AG04450 (cell line): ENCODE measurements at regions not wholly inside any gene's neighbourhood (a gene's known extent, or its start where the extent isn't known, plus 50 kb on each side); places are given as distances from the start of the nearest gene placed in this dataset.

ENCODE experiments used
- CTCF ChIA-PET: fragments of 300-600, 350-600 bp; formaldehyde crosslinking; extraction: SDS; loops from one replicate; lab custom pipeline; 2022; ENCODE audit warnings: antibody characterized with exemption, inconsistent platforms; lab: Charles Lee
- POLR2A ChIA-PET: fragments of 350-600 bp; formaldehyde crosslinking; extraction: SDS; loops from one replicate; lab custom pipeline; 2021; ENCODE audit warnings: antibody characterized with exemption, inconsistent platforms; lab: Yijun Ruan, JAX
- DNase-seq: peaks from one replicate; pipeline ENCODE4 v3.0.0-alpha.2; 2011; ENCODE audit warnings: low read depth, low spot score
- H3K27ac ChIP-seq: one replicate; pipeline ENCODE4 v1.5.1; 2012; ENCODE audit warnings: low read depth, low read length, control low read depth
- H3K27me3 ChIP-seq: one replicate; pipeline ENCODE4 v1.6.0; 2012; ENCODE audit warnings: low read length; ENCODE audit not compliant: control insufficient read depth, insufficient read depth
- H3K4me3 ChIP-seq: 2 replicates; pipeline ENCODE4 v1.5.1; 2011; ENCODE audit warnings: mild to moderate bottlenecking, low read depth, low read length, control low read depth
- H3K9me3 ChIP-seq: 2 replicates; pipeline ENCODE4 v1.5.1; 2012; ENCODE audit warnings: low read length; ENCODE audit not compliant: control insufficient read depth, insufficient read depth
- CTCF ChIP-seq: IDR thresholded peaks from 2 replicates; pipeline ENCODE4 v1.5.1; 2011; ENCODE audit warnings: low read depth, low read length, control low read depth, inconsistent platforms

- ChIA-PET POLR2A (no interaction called here), CTCF (no interaction called here)
- TF ChIP-seq CTCF: no peak
- no peak overlapping the region for H3K27ac ChIP-seq
- H3K4me3 ChIP-seq: no peak overlapping the region
- no peaks in the 10 kb centered on the region for H3K27me3 ChIP-seq
- H3K9me3 ChIP-seq: no peaks in the 10 kb centered on the region
- no peak for DNase-seq
These were observed 300.3 kb upstream of the ARSJ start for GRCh38 chr4:114279711-114280110.

- ChIA-PET CTCF (no interaction called here), POLR2A (no interaction called here)
- Histone ChIP-seq H3K9me3 (no peaks in the 10 kb centered on the region), H3K27ac (no peak overlapping the region), H3K4me3 (no peak overlapping the region), H3K27me3 (no peaks in the 10 kb centered on the region)
- TF ChIP-seq CTCF: no peak
- DNase-seq: no peak
These were observed 301.2 kb upstream of the ARSJ start for GRCh38 chr4:114280645-114281044.

GRCh38 chr4:114281164-114281960 is 301.9 kb upstream of the ARSJ start:
- Histone ChIP-seq H3K27ac (peak overlapping the region; percentile 87), H3K4me3 (no peak overlapping the region), H3K27me3 (no peaks in the 10 kb centered on the region), H3K9me3 (no peaks in the 10 kb centered on the region)
- ChIA-PET CTCF (no interaction called here), POLR2A (no interaction called here)
- peak; percentile 71 for DNase-seq
- no peak for TF ChIP-seq CTCF

- Histone ChIP-seq H3K27ac (no peak overlapping the region), H3K9me3 (peaks cover 7% of the 10 kb centered on the region), H3K4me3 (no peak overlapping the region), H3K27me3 (no peaks in the 10 kb centered on the region)
- no peak for TF ChIP-seq CTCF
- ChIA-PET POLR2A (no interaction called here), CTCF (no interaction called here)
- no peak for DNase-seq
These were observed 303.5 kb upstream of the ARSJ start for GRCh38 chr4:114282937-114283336.

GRCh38 chr4:114284629-114285028 is 305.2 kb upstream of the ARSJ start:
- Histone ChIP-seq H3K27ac (no peak overlapping the region), H3K9me3 (peaks cover 7% of the 10 kb centered on the region), H3K27me3 (no peaks in the 10 kb centered on the region), H3K4me3 (no peak overlapping the region)
- ChIA-PET POLR2A (no interaction called here), CTCF (interaction anchor here (0.9 kb wide), 1 partner anchor 890 kb away, joined by 3 read pairs; no protein-coding TSS in a partner anchor)
- no peak for DNase-seq
- TF ChIP-seq CTCF: no peak
